NCI-H524 (cell line): ENCODE measurements at regions not wholly inside any gene's neighbourhood (a gene's known extent, or its start where the extent isn't known, plus 50 kb on each side); places are given as distances from the start of the nearest gene placed in this dataset.
A peak's percentile ranks its signal among the peaks of the same experiment; 100 is the strongest.

ENCODE experiments used
- DNase-seq, 2 experiments: peaks; one replicate each; lab custom pipeline; 2025; lab: John Stamatoyannopoulos, UW

DNA sequence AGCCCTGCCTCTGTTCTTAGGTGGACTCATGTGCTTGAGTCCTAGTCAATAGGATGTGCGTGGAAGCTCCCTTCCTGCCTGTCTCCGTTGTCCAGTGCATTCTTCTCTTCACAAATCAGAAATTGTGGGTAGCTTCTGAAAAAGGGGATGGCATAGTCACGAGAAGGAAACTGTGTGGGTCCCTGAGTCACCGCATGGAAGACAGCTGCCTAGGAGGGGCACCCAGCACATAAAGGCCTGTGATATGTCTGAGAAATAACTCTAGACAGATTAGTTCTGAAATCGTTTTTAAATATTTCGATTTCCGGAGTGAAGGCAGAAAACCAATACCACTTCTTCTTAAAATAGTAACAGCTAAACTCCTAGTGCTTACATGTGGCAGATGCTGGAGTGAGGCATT lies 974.4 kb downstream of the BCL11B start:
- DNase-seq: no peak

DNA sequence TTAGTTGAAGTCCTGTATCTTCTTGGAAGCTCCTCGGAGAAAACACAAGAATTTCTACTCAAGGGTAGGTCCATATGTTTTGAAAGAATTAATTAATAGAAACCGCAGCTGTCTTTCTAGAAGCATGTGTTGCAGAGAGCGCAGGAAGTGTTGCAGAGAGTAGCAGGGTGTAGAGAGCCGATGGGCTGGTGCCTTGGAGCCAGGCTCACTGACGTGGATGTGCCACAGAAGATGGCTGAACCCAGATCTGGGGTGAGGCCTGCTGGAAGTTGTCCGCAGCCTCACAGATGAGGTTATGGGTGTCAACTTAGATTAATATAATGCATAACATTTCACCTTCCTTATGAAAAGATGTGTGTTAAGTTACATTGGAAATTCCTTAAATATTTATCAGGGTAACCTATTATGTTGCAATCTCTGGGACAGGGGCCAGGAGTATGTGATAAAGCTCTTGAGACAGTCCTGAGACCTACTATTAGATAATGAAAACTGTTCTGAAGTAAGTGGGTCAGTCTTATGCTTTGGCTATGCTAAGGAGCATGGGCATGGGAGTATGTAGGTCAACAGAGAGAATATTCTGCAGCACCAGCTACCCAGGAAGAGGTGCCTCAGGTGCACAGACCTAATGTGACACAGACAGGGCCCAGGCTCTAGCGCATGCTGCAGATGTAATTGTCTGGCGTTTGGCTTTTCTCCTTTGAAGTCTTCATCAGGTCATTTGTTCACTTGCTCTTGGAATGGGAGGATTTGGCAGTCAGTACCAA lies 973.3 kb downstream of the BCL11B start:
- no peak for DNase-seq

DNA sequence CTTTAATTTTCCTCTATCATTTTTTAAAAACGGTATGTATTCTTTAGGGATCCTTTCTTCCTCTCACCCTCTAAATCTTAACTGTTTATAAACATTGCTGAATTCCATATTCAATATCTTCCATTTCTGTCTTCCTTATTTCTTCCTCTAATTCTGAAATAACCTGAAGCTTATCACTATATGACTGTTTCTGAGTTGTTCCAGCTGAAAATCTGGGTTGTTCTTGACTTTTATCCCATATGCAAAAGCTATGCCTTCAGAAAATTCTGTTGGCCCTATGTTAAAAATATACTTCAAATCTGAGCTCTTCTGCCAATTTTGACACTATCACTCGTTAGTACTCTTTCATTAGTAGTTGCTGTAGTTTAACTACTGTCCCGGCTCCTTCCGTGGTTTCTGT lies 970.3 kb downstream of the BCL11B start:
- no peak for DNase-seq

DNA sequence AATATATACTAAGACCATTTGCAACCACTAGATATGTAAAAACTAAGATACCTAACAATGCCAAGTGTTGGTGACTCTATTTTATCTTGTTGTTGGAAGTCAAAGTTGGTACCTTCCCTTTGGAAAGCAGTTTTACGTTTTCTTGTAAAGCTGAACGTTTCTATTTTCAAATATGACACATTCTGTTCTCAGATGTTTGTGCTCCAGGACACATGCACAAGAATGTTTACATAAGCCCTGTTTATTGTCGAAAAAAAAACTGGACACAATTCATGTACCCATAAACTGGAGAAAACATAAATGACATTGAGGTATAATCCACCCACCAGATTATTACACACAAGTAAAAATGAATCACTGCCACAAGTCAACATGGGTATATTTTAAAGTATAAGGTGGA lies 967.4 kb downstream of the BCL11B start:
- no peak for DNase-seq

DNA sequence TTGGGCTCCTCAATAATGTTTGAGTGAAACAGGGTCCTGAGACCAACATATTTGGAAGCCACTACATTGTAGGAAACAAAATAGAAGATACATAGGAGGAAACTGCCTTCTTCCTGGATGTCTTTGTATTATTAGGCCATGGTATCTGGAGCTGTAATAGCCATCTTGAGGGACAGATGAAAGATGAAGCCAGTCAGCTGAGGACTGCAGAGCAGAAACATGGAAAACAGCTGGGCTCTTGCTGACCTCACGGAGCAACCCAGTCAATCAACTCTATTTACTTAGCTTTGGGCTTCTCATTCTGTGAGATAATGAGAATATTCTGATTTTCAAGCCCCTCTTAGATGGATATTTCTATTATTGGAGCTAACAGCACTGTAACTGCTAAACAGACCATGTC lies 962.4 kb downstream of the BCL11B start:
- DNase-seq: no peak

DNA sequence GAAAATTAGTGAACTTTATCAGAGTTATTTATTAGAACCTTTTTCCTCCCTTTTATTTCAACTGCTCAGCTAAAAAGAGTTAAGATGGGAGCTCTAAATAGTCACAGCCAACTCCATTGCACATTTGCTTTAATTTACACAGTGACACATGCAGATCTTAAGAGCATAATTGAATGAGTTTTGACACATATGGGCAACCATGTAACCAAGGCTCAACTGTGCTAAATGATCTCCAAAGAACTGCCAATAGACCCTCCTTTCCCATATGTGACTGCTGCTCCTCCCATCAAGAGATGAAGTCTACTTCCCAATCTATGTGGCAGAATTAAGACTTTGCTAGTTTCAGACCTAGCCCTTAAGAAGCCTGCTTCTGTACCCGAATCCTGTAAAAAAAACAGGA lies 960.0 kb downstream of the BCL11B start:
- DNase-seq: no peak

DNA sequence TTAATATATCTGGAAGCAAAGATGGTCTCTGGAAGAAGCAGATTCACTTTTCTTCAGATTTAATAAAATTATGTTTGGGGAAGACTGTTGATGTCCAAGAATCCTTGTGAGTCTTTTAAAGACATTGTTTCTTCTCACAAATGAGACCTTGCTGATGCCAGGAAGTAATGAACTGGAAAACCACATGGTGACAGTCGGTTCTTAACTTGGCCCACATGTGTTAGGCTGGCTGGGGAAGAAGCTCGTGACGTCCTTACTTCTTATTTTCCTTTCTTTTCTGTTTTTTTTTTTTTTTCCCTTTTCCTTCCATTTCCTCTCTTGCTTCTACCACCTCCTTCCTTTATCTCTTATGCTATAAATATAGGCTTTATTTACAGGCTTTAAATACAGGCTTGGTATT lies 950.2 kb downstream of the BCL11B start:
- no peak for DNase-seq

DNA sequence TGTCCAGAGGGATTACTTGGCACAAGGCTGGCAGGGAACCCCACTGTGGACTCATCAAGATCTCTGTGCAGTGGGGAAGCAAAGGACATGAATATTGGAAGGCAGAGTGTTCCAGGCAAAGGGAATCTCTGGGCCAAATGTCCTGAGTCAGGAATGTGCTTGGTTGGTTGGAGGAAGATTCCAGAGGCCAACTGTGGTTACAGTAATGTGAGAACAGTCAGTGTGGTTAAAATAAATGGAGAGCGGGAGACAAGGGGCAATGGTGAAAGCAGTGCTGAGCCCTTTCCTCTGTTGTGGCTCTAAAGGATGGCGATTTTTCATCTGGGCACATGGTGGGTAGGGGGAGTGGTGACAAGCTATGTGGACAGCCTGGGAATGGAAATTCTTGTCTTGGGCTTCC lies 948.2 kb downstream of the BCL11B start:
- DNase-seq: no peak

DNA sequence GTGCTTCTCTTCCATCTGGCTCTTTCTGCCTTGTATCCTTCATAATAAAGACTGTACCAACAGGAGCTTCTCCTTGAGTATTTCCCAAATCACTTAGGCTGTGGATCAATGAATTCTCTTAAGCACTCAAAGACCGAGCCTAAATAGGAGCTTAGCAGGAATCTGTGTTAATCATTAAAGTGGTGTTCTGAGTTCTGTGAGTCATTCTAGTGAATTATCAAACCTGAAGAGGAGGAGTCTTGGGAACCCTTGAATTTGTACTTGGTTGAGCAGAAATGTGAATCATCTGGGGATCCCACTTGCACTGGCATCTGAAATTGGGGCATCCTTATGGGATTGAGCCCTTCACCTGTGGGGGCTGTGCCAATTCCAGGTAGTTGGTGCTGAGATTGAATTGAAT lies 946.2 kb downstream of the BCL11B start:
- DNase-seq: no peak

DNA sequence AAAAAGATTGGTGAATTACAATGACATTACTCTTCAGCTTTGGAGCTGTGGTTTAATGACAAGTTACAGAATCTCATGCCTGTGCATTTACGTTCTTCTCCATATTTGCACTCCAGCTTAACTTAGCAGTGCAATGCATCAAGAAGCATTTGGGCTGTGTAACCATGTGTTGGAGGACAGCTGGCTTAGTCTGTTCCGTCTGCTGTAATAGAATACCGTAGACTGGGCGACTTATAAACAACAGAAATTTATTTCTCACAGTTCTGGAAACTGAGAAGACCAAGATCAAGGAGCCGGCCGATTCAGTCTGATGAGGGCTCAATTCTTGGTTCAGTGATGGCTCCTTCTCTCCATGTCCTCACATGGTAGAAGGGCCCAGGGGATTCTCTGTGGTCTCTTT lies 943.5 kb downstream of the BCL11B start:
- DNase-seq: peak in 1 of 2 experiments; percentile 65

DNA sequence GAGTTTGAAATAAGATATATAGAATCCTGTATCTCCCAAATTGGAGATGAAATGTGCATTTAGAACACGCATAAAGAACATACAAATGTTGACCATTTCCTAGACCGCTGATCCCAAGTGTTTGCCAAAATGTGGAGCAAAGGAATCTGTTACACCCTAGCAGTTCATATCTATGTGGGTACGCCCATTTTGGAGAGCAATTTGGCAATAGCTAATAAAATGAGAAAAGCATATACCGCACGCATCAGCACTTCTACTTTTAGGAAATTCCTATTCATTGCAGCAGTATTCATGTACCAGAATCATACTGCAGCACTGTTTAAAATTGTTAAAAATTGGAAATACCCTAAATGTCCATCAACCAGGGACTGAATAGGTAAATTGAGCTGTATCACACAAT lies 937.8 kb downstream of the BCL11B start:
- no peak for DNase-seq

DNA sequence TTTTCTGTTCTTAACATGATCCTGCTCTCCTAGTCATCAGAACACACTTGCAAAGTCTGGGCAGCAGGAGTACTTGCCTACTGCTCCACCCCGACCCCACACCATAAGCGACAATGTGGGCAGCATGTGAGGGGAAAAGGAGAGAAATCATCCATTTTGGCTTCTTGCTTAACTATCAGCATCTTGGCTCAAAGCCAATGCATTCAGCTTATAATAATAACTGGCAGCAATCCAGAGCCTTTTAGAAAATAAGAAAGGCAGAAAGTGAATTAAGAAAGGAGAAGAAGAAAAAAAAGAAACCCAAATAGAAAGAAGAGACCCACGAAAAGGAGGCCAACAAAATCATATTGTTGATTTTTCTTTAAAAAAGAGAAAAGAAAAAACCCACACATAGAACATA lies 930.8 kb downstream of the BCL11B start:
- peak in 1 of 2 experiments; percentile 16 for DNase-seq

DNA sequence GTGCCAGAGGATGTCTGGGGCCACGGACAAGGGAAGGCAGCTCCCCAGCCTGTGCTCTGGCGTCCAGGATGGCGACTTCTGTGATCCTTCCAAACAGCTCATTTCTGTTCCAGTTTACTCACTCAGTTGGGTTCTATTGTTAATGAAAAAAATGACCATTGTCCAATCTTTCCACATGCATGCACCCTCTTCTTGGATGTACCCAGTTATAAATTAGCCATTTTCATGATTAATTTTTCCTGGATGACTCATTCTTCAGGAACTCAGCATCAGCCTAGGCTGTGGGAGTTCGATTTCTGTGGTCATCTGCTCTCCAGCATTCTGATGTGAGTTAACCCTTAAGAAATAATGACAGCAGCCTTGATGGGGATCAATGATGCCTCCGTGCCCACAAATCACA lies 926.8 kb downstream of the BCL11B start:
- no peak for DNase-seq

DNA sequence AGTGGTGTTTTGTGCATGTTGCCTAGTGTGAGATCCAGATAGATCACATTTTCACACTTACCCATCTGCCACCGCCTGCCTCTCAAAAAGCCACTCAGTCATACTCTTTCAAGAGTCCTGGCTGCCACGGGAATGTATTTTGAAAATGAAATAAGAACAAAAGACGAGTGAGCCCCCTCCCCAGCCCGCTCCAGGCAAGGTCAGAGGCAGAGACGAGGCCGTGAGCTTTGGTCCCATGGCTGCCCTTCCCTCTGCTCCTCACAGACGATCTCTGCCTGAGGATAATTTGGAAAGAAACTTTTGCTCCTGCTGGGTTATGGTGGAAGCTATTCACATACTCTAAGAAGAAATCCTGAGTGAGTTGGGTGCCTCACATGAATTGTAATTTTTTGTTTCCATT lies 924.3 kb downstream of the BCL11B start:
- DNase-seq: peak in 1 of 2 experiments; percentile 9

DNA sequence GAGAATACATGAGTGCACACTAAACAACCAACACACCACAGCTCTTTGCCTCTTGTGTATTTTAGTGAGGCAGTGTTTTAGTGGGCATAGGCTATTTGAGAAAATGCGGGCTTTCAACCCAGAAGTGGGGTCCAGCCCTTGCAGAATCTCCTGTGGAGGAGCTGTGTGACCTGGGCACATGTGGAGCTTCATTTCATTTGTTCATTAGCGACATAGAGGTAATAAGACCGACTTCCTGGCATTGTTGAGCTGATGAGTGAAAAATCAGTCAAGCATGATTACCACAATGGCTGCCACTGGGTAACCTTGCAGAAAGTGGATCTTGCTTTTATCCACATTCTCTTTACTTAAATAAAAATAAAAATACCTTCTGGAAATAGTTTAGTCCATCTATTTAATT lies 923.5 kb downstream of the BCL11B start:
- no peak for DNase-seq

DNA sequence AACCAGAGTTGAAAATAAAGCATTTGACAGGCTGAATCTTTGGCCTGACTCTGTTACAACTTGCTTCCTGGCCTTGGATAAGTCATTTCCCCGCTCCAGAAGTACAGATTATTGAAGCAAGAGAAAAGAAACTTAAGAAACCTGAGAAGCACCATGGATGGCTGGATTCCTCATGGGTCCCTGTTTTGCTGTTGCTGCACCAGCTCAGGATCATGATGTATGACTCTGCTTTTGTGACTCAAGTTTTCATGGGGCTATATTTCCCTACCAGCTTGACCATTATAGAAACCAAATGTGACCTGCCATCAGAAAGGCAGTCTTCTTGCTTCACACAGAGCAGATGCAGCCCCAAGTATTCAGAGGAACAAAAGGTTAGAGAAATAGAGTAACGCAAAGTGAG lies 921.8 kb downstream of the BCL11B start:
- DNase-seq: no peak

DNA sequence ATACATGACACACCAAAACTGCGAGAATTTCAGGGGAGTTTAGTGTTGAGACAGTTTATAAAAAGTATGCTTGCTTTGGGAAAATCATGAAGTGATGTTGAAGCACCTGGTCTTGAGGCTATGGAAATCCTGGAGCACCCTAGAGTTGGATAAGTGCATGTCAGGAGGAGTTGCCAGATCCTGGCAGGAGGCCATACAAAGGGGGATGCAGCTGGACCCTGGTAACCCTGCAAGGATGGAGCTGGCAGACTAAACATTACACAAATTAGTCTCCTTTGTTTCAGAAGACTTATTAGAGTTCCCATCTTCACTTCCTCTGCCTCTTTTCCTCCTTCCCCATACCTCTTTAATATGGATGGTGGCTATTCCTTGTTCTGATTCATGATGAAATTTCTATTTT lies 907.0 kb downstream of the BCL11B start:
- DNase-seq: peak in 1 of 2 experiments; percentile 28

DNA sequence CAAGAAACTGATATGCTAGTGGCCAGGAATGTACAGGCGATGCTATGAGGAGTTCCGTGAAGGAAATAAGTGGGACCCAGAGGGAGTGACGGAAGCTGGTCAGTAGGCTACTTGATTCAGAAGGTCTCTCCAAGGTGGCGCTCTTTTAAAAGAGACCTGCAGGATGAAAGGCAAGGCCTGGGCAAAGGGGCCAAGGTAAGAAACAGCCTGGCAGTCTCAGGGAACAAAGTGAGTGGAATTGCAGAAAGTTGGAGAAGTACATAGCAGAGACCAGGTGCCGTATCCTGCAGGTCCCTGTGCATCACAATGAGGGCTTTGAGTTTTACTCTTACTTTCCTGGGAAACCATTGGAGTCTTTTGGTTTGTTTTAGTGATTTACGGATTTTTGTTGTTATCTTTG lies 905.6 kb downstream of the BCL11B start:
- DNase-seq: no peak

DNA sequence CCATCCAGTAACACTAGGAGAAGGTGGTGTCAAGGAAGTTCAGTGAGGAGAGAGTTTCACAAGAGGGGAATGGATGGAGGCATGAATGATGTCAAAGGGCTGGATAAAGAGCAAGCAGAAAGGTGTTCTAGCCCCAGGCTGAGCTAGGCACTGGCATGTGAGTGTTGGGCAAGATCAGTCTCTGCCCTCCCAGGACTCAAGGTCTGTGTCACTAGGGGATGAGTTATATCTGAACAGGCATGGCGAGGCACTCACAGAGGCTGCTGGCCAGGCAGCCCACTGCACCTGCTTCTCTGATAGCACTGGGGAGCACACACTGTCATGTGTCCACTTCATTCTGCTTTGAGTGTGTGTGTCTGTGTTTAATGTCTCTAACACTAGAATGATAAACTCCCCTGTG lies 903.8 kb downstream of the BCL11B start:
- DNase-seq: no peak

DNA sequence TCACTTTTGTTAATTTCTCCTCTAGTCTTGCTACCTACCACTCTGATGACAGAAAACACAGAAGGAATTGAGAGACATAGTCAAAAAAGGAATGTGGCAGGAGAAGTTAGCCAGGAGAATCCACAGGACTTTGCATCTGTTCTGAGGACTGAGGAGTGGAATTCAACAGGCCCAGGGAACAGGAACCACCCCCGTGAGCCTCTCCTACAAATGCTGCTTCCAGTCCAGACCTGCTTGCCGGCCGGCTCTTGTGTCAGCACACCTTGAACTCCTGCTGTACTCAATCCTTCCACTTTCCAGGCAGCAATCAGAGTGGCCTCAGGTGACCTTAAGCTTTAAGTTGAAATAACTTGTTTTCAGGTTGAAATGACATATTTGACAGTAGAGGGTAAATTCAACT lies 903.1 kb downstream of the BCL11B start:
- no peak for DNase-seq

DNA sequence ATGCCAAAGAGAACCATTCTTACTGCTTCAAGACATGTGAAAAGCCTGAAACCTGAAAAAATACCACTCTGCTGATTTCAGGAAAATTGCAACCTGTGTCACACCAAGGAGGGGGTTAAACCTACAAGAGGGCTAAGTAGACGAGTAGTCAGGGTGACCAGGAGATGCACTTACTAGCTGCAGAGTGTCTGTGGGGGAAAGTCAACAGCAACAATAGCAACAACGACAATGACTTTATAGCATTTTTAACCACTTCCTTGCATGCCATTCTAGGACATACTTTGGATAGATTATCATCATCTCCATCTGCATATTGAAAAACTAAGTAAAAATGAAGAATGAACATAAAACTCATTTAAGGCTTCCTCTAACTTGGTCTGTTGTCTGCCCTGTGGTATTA lies 902.7 kb downstream of the BCL11B start:
- no peak for DNase-seq

DNA sequence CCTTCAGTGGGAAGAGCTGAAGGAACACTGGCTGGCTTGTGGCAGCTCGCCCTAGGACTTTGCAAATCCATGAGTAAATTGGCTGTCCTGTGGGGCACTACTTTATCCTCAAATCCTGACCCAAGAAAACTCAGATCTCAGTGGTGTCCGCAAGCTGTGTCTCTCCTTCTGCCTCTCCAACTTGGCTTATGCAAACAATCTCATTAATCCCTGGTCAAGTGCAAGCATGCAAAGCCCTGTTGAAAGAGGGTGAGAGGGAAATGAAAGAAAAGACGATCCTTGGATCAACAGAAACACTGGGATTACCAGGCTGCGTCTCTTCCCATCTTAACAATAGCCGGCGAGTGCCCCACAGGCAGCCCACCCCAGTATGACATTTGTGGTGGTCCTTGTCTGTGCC lies 901.6 kb downstream of the BCL11B start:
- peak; percentile 44 to 87 for DNase-seq

DNA sequence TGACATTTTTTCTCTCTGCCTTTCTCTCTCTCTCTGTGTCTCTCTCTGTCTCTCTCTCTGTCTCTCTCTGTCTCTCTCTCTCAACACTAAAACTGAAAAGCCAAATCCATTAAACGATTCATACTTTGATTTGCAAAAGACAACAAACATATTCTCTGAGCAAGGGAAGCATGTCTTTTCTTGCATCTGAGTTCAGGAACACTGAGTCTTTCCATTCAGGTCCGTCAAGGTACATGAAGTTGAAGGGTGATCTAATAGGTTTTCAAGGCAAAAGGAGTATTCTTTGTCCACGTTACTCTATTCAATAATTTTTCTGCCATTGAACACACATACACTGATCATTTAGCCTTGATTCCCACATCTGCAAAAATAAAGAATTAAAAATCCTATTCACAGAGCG lies 900.9 kb downstream of the BCL11B start:
- no peak for DNase-seq

DNA sequence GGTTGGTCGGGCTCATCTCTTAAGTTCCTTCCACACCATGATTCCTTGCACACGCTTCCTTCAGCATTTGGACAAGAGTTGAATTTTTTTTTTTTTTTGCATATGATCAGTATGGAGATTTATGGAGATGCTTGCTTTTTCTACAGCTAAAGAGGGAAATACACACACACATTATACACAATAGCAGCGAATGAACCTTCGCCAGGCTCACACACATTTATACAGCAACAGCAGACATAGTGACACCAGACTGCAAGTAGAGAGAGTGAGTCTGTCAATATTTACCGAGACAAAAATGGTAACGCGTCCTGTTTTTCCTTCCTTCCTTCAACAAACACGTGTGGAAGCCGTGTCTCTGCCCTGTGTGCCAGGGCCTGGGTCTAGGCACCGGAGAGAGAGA lies 897.9 kb downstream of the BCL11B start:
- DNase-seq: no peak

DNA sequence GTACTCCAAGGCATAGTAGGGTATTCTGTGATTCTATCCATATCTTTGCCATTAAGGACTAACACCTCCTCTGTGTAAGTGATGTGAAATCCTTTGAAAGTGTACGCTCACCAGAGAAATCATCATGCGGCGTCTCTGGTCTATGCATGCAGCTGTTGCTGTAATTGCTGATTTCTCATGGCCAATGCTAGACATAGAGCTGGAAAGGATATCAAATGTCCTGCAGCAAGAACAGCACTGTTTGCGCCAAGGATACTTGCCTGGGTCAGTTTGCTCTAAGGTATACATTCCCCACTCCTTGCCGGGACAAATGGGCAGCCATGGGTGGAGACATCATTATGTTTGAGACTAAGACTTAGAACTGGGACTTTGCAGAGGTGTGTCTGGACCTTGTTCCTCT lies 896.4 kb downstream of the BCL11B start:
- no peak for DNase-seq
